Left ventricle myocardium superior (tissue), 1 donor: ENCODE measurements at regions not wholly inside any gene's neighbourhood (a gene's known extent, or its start where the extent isn't known, plus 50 kb on each side); places are given as distances from the start of the nearest gene placed in this dataset.
"Not testable (repeated sequence)": the region's sequence is repeated elsewhere in the genome, so short reads cannot be mapped to it uniquely, and the experiment has no call there.

Source experiments
- ATAC-seq: fragments of 200-7000 bp; cut with Tn5 transposase; one replicate; pipeline ENCODE4 v1.9.1; 2020; ENCODE audit warnings: mild to moderate bottlenecking, moderate library complexity
- DNase-seq: peaks from one replicate; pipeline ENCODE4 v3.0.0-alpha.2; 2020
- intact Hi-C: fragments of 100-400 bp; cut with micrococcal nuclease; formaldehyde crosslinking; loops from one replicate; pipeline ENCODE4 v1.11.0; 2022
- donor health status: DM: no; HTN: yes; CAD: no; lungs with severe emphysema.

GRCh38 chr3:82643948-82644347 lies 882.5 kb upstream of the GBE1 start:
- DNase-seq (no peak), ATAC-seq (no peak)
- intact Hi-C loops, result no loop called here

- no peak for DNase-seq
- ATAC-seq, result no peak
- intact Hi-C loops, result no loop called here
Observed at GRCh38 chr3:82641701-82642100, 880.3 kb upstream of the GBE1 start.

- no peak for DNase-seq
- intact Hi-C loops, result no loop called here
- peak; percentile 23 for ATAC-seq
Observed at GRCh38 chr3:82640254-82640653, 878.8 kb upstream of the GBE1 start.

GRCh38 chr3:82637574-82637973 lies 876.1 kb upstream of the GBE1 start:
- DNase-seq, result no peak
- ATAC-seq, result no peak
- intact Hi-C loops, result no loop called here

- no peak for DNase-seq
- no peak for ATAC-seq
Observed at GRCh38 chr3:82636177-82636576, 874.7 kb upstream of the GBE1 start.

GRCh38 chr3:82633319-82633718 lies 871.9 kb upstream of the GBE1 start:
- ATAC-seq (no peak), DNase-seq (no peak)
- intact Hi-C loops, result no loop called here

More at GRCh38 chr3:82636177-82636576, 874.7 kb upstream of the GBE1 start:
- intact Hi-C loops, result no loop called here

- DNase-seq, result no peak
- intact Hi-C loops, result no loop called here
- ATAC-seq, result no peak
Observed at GRCh38 chr3:82629937-82630336, 868.5 kb upstream of the GBE1 start.

GRCh38 chr3:82628385-82629014 lies 867.1 kb upstream of the GBE1 start:
- no peak for ATAC-seq
- intact Hi-C loops, result no loop called here
- no peak for DNase-seq

- no peak for DNase-seq
- intact Hi-C loops, result no loop called here
- ATAC-seq, result no peak
Observed at GRCh38 chr3:82627733-82628132, 866.3 kb upstream of the GBE1 start.

GRCh38 chr3:82620744-82621143 lies 859.3 kb upstream of the GBE1 start:
- ATAC-seq, intact Hi-C loops: not testable (repeated sequence)

GRCh38 chr3:82618594-82618993 lies 857.1 kb upstream of the GBE1 start:
- intact Hi-C loops, result no loop called here
- ATAC-seq (no peak), DNase-seq (no peak)

More at GRCh38 chr3:82620744-82621143, 859.3 kb upstream of the GBE1 start:
- not testable (repeated sequence) for DNase-seq

- DNase-seq, result no peak
- ATAC-seq, result no peak
- intact Hi-C loops, result no loop called here
Observed at GRCh38 chr3:82610236-82610635, 848.8 kb upstream of the GBE1 start.

GRCh38 chr3:82607391-82607790 lies 845.9 kb upstream of the GBE1 start:
- DNase-seq (no peak), ATAC-seq (no peak)

GRCh38 chr3:82596805-82597204 lies 835.4 kb upstream of the GBE1 start:
- no peak for ATAC-seq
- intact Hi-C loops, result no loop called here
- no peak for DNase-seq

More at GRCh38 chr3:82607391-82607790, 845.9 kb upstream of the GBE1 start:
- intact Hi-C loops, result no loop called here

- intact Hi-C loops, result no loop called here
- ATAC-seq (no peak), DNase-seq (no peak)
Observed at GRCh38 chr3:82595530-82595929, 834.1 kb upstream of the GBE1 start.

GRCh38 chr3:82587174-82587573 lies 825.7 kb upstream of the GBE1 start:
- ATAC-seq (no peak), DNase-seq (no peak)
- intact Hi-C loops, result no loop called here

GRCh38 chr3:82586414-82586813 lies 825.0 kb upstream of the GBE1 start:
- no peak for ATAC-seq
- DNase-seq, result no peak
- intact Hi-C loops, result no loop called here

- DNase-seq, intact Hi-C loops, ATAC-seq: not testable (repeated sequence)
Observed at GRCh38 chr3:82586002-82586401, 824.6 kb upstream of the GBE1 start.

GRCh38 chr3:82585591-82585990 lies 824.1 kb upstream of the GBE1 start:
- ATAC-seq, intact Hi-C loops, DNase-seq: not testable (repeated sequence)

GRCh38 chr3:82584861-82585260 lies 823.4 kb upstream of the GBE1 start:
- intact Hi-C loops, ATAC-seq, DNase-seq: not testable (repeated sequence)

GRCh38 chr3:82584415-82584814 lies 823.0 kb upstream of the GBE1 start:
- ATAC-seq, intact Hi-C loops, DNase-seq: not testable (repeated sequence)
